ENCODE measurements at regions not wholly inside any gene's neighbourhood (a gene's known extent, or its start where the extent isn't known, plus 50 kb on each side); places are given as distances from the start of the nearest gene placed in this dataset.

GRCh38 chr2:13601506-13601905, 884.8 kb downstream of the TRIB2 start (continued):
- TF ChIP-seq ZNF366 (tag by site-specific recombination; conservative IDR thresholded peaks at IDR 0.05) (no peak), ZNF521 (tag by site-specific recombination; IDR thresholded peaks at IDR 0.05) (no peak), ZNF600 (tag by site-specific recombination; IDR thresholded peaks at IDR 0.05) (no peak)

DNA sequence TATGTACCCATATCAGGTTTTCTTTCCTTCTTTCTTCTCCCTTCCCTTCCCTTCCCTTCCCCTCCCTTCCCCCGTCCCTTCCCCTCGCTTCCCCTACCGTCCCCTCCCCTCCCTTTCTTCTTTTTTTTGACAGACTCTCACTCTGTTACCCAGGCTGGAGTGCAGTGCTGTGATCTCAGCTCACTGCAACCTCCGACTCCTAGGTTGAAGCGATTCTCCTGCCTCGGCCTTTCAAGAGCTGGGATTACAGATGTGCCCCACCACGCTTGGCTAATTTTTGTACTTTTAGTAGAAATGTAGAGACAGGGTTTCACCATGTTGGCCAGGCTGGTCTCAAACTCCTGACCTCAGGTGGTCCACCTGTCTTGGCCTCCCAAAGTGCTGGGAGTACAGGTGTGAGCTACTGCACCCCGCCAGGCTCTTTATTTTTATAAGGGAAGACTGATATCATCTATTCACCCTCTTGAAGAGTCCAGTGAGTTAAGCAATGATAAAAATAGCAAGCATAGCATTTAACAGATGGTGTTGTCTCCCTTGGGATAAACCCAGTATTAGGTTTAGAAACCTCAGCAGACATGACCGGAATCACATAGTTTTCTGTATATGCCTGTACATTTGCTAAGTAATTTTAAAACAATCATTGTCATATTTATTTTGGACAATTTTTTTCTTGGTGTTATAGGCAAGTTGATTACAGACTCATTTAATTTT, 888.4 kb downstream of the TRIB2 start:
- H3K27ac ChIP-seq (ENCODE audit: extremely low read depth, low read depth, low read length): no peak overlapping the region
- H3K36me3 ChIP-seq (ENCODE audit: control insufficient read depth in 2 of 2, insufficient read depth in 1 of 2, low read length in 2 of 2): no peaks in the 10 kb centered on the region
- CTCF ChIA-PET: no interaction called here
- TF ChIP-seq OVOL3 (tag by site-specific recombination; IDR thresholded peaks at IDR 0.05) (no peak), ZFP3 (tag by site-specific recombination; IDR thresholded peaks at IDR 0.05; ENCODE audit: low read depth) (no peak), ZNF610 (tag by site-specific recombination; IDR thresholded peaks at IDR 0.05; ENCODE audit: borderline replicate concordance) (no peak), GLIS1 (tag by site-specific recombination; IDR thresholded peaks at IDR 0.05) (no peak), ZNF133 (tag by site-specific recombination; IDR thresholded peaks at IDR 0.05) (no peak), ZNF626 (tag by site-specific recombination; IDR thresholded peaks at IDR 0.05) (no peak), ZNF37A (tag by site-specific recombination; IDR thresholded peaks at IDR 0.05) (no peak), ZNF132 (tag by site-specific recombination; IDR thresholded peaks at IDR 0.05; ENCODE audit: borderline replicate concordance) (no peak), ZNF549 (tag by site-specific recombination; IDR thresholded peaks at IDR 0.05) (no peak), ZNF221 (tag by site-specific recombination; IDR thresholded peaks at IDR 0.05; ENCODE audit: borderline replicate concordance) (no peak), ZNF324 (tag by site-specific recombination; IDR thresholded peaks at IDR 0.05) (no peak), ZNF391 (tag by site-specific recombination; IDR thresholded peaks at IDR 0.05; ENCODE audit: borderline replicate concordance, low read depth) (no peak), PRDM10 (tag by site-specific recombination; IDR thresholded peaks at IDR 0.05) (no peak), ZNF596 (tag by site-specific recombination; IDR thresholded peaks at IDR 0.05) (no peak), KLF10 (tag by site-specific recombination; IDR thresholded peaks at IDR 0.05) (no peak), ZNF580 (tag by site-specific recombination; IDR thresholded peaks at IDR 0.05) (no peak)
- TF ChIP-seq, protein P1, sequence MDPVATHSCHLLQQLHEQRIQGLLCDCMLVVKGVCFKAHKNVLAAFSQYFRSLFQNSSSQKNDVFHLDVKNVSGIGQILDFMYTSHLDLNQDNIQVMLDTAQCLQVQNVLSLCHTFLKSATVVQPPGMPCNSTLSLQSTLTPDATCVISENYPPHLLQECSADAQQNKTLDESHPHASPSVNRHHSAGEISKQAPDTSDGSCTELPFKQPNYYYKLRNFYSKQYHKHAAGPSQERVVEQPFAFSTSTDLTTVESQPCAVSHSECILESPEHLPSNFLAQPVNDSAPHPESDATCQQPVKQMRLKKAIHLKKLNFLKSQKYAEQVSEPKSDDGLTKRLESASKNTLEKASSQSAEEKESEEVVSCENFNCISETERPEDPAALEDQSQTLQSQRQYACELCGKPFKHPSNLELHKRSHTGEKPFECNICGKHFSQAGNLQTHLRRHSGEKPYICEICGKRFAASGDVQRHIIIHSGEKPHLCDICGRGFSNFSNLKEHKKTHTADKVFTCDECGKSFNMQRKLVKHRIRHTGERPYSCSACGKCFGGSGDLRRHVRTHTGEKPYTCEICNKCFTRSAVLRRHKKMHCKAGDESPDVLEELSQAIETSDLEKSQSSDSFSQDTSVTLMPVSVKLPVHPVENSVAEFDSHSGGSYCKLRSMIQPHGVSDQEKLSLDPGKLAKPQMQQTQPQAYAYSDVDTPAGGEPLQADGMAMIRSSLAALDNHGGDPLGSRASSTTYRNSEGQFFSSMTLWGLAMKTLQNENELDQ (tag by site-specific recombination; IDR thresholded peaks at IDR 0.05; ENCODE audit: low read depth): no peak
- TF ChIP-seq, protein P2, sequence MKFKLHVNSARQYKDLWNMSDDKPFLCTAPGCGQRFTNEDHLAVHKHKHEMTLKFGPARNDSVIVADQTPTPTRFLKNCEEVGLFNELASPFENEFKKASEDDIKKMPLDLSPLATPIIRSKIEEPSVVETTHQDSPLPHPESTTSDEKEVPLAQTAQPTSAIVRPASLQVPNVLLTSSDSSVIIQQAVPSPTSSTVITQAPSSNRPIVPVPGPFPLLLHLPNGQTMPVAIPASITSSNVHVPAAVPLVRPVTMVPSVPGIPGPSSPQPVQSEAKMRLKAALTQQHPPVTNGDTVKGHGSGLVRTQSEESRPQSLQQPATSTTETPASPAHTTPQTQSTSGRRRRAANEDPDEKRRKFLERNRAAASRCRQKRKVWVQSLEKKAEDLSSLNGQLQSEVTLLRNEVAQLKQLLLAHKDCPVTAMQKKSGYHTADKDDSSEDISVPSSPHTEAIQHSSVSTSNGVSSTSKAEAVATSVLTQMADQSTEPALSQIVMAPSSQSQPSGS (tag by site-specific recombination; IDR thresholded peaks at IDR 0.05; ENCODE audit: low read depth): no peak
- H3K4me3 ChIP-seq (ENCODE audit: low read depth, low read length): no peak overlapping the region
- POLR2A ChIA-PET: no interaction called here
- no peaks in the 10 kb centered on the region for H3K9me3 ChIP-seq (ENCODE audit: control insufficient read depth, insufficient read depth, low read depth, low read length)
- no peaks in the 10 kb centered on the region for H3K4me1 ChIP-seq (ENCODE audit: control insufficient read depth, insufficient read depth, low read length)
